Tibial artery (tissue), 4 donors: ENCODE measurements at regions not wholly inside any gene's neighbourhood (a gene's known extent, or its start where the extent isn't known, plus 50 kb on each side); places are given as distances from the start of the nearest gene placed in this dataset.

Source experiments
- DNase-seq, 2 donors: peaks; one replicate each; pipeline ENCODE4 v3.0.0-alpha.2; 2019
- H3K27ac ChIP-seq, 2 donors: fragments of 200-600 bp; sonication (generic) in 1 of 2; 1 replicate in 1 of 2; 2 replicates in 1 of 2; pipeline ENCODE4 v1.5.1; 2018 to 2019; ENCODE audit warnings: mild to moderate bottlenecking in 1 of 2
- H3K27me3 ChIP-seq, 2 donors: fragments of 200-600 bp; sonication (generic) in 1 of 2; one replicate each; pipeline versions ENCODE4 v1.5.1 to v1.6.0; 2016 to 2019
- H3K36me3 ChIP-seq, 3 donors: fragments of 200-600 bp; sonication (generic) in 2 of 3; one replicate each; pipeline ENCODE4 v1.5.1; 2016 to 2019; ENCODE audit warnings: mild to moderate bottlenecking in 2 of 3
- H3K4me1 ChIP-seq, 4 donors: fragments of 200-600 bp; sonication (generic) in 2 of 4; 1 replicate in 3 of 4; 2 replicates in 1 of 4; pipeline ENCODE4 v1.5.1; 2016 to 2019
- H3K4me3 ChIP-seq, 2 donors: fragments of 200-600 bp; sonication (generic) in 1 of 2; 1 replicate in 1 of 2; 2 replicates in 1 of 2; pipeline ENCODE4 v1.5.1; 2018 to 2019; ENCODE audit warnings: mild to moderate bottlenecking in 2 of 2
- H3K9me3 ChIP-seq, 3 donors: fragments of 200-600 bp; sonication (generic) in 1 of 3; one replicate each; pipeline ENCODE4 v1.5.1; 2016 to 2019
- intact Hi-C: fragments of 100-400 bp; cut with DNase I; formaldehyde crosslinking; loops from one replicate; pipeline ENCODE4 v1.15.0; 2023; ENCODE audit warnings: low total_unique reads
- TF ChIP-seq, protein P1 (sequence below), 2 experiments: fragments of 200-600 bp in 1 of 2; fragments of 450-650 bp in 1 of 2; IDR thresholded peaks; one replicate each; pipeline ENCODE4 v1.5.1; 2017 to 2019; ENCODE audit warnings: antibody characterized with exemption in 2 of 2, mild to moderate bottlenecking in 1 of 2, moderate library complexity in 1 of 2

DNA sequence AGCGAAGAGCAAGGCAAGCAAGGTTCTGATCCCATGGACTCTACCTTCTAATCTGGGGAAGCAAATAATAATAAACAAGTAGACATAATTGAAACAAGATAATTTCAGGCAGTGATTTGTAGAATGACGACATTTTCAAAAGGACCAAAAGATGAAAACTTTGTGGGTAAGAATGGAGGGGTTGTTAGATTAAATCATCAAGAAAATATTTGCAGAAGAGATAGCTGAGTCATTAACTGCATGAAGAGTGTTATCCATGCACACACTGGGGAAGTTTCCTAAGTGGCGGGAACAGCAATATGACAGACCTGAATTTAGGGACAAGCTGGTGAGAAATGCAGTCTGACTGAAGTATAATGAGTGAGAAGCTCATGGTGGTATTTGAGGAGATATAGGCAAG, 583.1 kb upstream of the RGS18 start:
- intact Hi-C loops: no loop called here
- no peaks in the 10 kb centered on the region for H3K36me3 ChIP-seq
- TF ChIP-seq, protein P1, sequence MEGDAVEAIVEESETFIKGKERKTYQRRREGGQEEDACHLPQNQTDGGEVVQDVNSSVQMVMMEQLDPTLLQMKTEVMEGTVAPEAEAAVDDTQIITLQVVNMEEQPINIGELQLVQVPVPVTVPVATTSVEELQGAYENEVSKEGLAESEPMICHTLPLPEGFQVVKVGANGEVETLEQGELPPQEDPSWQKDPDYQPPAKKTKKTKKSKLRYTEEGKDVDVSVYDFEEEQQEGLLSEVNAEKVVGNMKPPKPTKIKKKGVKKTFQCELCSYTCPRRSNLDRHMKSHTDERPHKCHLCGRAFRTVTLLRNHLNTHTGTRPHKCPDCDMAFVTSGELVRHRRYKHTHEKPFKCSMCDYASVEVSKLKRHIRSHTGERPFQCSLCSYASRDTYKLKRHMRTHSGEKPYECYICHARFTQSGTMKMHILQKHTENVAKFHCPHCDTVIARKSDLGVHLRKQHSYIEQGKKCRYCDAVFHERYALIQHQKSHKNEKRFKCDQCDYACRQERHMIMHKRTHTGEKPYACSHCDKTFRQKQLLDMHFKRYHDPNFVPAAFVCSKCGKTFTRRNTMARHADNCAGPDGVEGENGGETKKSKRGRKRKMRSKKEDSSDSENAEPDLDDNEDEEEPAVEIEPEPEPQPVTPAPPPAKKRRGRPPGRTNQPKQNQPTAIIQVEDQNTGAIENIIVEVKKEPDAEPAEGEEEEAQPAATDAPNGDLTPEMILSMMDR (IDR thresholded peaks at IDR 0.05): no peak
- no peaks in the 10 kb centered on the region for H3K9me3 ChIP-seq
- H3K4me3 ChIP-seq: no peak overlapping the region
- no peaks in the 10 kb centered on the region for H3K27me3 ChIP-seq
- H3K27ac ChIP-seq: no peak overlapping the region
- no peaks in the 10 kb centered on the region for H3K4me1 ChIP-seq
- no peak for DNase-seq

DNA sequence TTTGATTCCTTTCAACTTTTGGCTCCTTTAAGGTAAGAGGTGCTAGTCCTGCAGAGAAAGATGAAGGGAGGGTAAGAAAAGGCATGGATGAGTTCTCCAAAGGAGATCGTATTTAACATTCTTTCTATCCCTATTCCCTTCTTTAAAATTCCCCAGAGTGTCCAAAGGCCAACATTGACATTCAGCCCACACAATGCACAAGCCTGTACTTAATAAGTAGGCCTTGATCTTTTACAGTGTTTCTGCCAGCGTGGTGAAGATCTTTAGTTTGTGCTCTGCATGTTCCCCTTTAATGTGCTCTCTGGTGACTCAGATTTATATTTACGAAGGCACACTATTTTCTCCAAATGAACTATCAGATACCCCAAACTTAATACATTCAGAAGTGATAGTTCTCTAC, 582.5 kb upstream of the RGS18 start:
- intact Hi-C loops: no loop called here
- Histone ChIP-seq H3K9me3 (no peaks in the 10 kb centered on the region), H3K27me3 (no peaks in the 10 kb centered on the region), H3K27ac (no peak overlapping the region), H3K4me1 (no peaks in the 10 kb centered on the region), H3K4me3 (no peak overlapping the region), H3K36me3 (no peaks in the 10 kb centered on the region)
- DNase-seq: no peak
- TF ChIP-seq, protein P1 (IDR thresholded peaks at IDR 0.05): no peak

DNA sequence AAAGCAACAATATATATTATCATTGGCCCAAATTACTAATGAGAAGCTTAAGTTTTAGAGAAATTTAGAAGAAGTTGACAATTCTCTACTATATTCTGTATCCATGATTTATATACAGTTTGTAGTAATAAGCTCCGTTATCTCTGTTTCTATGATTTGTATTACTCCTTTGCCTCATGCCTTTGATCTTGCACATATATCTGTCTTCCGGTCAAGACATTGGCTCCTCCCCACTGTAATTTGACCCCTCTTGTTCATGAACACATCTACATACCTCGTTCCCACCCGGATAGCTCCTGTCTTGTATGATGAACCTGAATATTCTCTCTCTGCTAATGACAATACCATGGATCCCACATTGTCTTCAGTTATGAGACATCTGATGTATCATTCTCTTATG, 581.0 kb upstream of the RGS18 start:
- H3K4me3 ChIP-seq: no peak overlapping the region
- H3K27ac ChIP-seq: no peak overlapping the region
- no peaks in the 10 kb centered on the region for H3K27me3 ChIP-seq
- H3K36me3 ChIP-seq: no peaks in the 10 kb centered on the region
- intact Hi-C loops: no loop called here
- H3K9me3 ChIP-seq: no peaks in the 10 kb centered on the region
- no peaks in the 10 kb centered on the region for H3K4me1 ChIP-seq
- DNase-seq: no peak
- TF ChIP-seq, protein P1 (IDR thresholded peaks at IDR 0.05): no peak

DNA sequence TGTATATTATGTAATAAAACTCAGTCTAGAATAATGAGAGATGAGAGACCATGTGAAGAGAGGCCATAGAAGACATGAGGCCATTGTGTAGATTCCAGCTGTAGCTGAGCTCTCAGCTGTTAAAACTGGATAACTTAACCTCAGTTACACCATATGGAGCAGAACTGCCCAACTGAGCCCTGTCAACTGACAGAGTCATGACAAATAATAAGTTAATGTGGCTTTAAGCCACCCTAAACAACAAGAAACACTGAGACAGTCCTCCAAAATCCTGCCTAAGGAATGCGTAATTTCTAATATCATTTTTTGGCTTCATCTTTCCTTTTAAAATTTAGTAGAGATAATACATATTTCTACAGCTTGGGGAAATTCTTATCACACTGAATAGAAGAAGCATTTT, 580.0 kb upstream of the RGS18 start:
- Histone ChIP-seq H3K9me3 (no peaks in the 10 kb centered on the region), H3K36me3 (no peaks in the 10 kb centered on the region), H3K4me3 (no peak overlapping the region), H3K27me3 (no peaks in the 10 kb centered on the region), H3K27ac (no peak overlapping the region), H3K4me1 (no peaks in the 10 kb centered on the region)
- TF ChIP-seq, protein P1 (IDR thresholded peaks at IDR 0.05): no peak
- DNase-seq: no peak
- intact Hi-C loops: no loop called here

DNA sequence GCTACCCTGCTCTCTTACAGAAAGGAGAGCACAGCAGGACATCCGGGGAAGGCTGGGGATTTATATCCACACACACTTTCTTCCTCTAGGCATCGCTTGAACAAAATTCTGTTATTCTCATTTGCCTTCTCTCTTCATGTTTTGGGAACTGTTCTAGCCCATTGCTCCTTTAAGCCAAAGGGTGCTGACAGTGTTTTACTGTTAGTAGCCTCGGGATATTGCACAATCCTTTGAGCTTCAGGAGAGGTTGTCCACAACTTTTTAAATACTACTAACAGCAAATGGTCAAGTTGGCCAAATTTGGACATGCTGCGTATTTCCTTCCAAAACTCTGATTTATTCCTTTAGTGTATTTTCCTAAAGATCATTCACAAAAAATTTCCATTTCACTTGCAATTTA, 579.2 kb upstream of the RGS18 start:
- Histone ChIP-seq H3K4me3 (no peak overlapping the region), H3K27me3 (no peaks in the 10 kb centered on the region), H3K4me1 (no peaks in the 10 kb centered on the region), H3K36me3 (no peaks in the 10 kb centered on the region), H3K9me3 (no peaks in the 10 kb centered on the region), H3K27ac (no peak overlapping the region)
- DNase-seq: no peak
- TF ChIP-seq, protein P1 (IDR thresholded peaks at IDR 0.05): no peak
- intact Hi-C loops: no loop called here

DNA sequence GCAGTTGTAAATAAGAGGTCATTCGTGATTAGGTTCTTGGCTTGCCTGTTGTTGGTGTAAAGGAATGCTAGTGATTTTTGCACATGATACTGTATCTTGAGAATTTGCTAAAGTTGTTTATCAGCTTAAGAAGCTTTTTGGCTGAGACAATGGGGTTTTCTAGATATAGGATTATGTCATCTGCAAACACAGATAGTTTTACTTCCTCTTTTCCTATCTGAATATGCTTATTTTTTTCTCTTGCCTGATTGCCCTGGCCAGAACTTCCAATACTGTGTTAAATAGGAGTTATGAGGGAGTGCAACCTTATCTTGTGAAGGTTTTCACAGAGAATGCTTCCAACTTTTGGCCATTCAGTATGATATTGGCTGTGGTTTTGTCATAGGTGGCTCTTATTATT, 576.1 kb upstream of the RGS18 start:
- Histone ChIP-seq H3K27ac (no peak overlapping the region), H3K27me3 (no peaks in the 10 kb centered on the region), H3K4me1 (no peaks in the 10 kb centered on the region), H3K4me3 (no peak overlapping the region), H3K36me3 (no peaks in the 10 kb centered on the region), H3K9me3 (no peaks in the 10 kb centered on the region)
- no peak for DNase-seq
- intact Hi-C loops: no loop called here
- TF ChIP-seq, protein P1 (IDR thresholded peaks at IDR 0.05): no peak
